ENCODE measurements at regions not wholly inside any gene's neighbourhood (a gene's known extent, or its start where the extent isn't known, plus 50 kb on each side); places are given as distances from the start of the nearest gene placed in this dataset.

DNA sequence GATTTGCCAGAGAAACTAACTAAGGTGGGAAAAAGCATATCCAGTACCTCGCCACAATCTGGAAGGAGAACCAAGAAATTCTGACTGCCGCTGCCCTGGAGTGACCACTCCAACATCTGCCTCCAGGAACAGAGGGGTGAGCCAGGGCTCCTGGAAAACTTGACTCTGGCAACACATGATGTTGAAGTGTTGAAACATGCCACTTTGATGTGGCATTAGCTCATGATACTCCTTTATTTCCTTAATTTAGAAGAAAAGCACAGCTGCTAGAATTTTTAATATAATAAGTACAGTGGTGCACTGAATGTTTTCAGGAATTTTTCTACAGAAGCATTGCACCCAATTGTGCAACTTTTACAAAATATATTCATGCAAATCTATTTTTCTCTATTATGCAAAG, 109.9 kb upstream of the BCL6 start:
- Mint-ChIP-seq H3K36me3 (ENCODE audit: insufficient read depth, unreplicated experiment) (no peaks in the 10 kb centered on the region), H3K27me3 (ENCODE audit: insufficient read depth, unreplicated experiment) (no peaks in the 10 kb centered on the region), H3K9me3 (ENCODE audit: unreplicated experiment) (no peaks in the 10 kb centered on the region), H3K4me3 (ENCODE audit: unreplicated experiment) (no peak overlapping the region), H3K27ac (ENCODE audit: unreplicated experiment) (no peak overlapping the region), H3K4me1 (ENCODE audit: low read depth, unreplicated experiment) (no peaks in the 10 kb centered on the region)
- no TSS peak for BruUV-seq (replicated peaks)
- H3K4me3 ChIP-seq (ENCODE audit: low read depth, low read length): no peak overlapping the region
- peaks cover 8% of the 10 kb centered on the region; the same call in 1 of the 2 replicates for H3K9me3 ChIP-seq
- intact Hi-C loops (cut with micrococcal nuclease; ENCODE audit: unreplicated experiment): no loop called here
- DNase-seq: no peak
- ChIA-PET CTCF (no interaction called here), POLR2A (no interaction called here)
- no peaks in the 10 kb centered on the region for H3K4me1 ChIP-seq
- no peaks in the 10 kb centered on the region for H3K27me3 ChIP-seq (replicated peaks; ENCODE audit: control insufficient read depth, insufficient read depth, low read length)
- no peak for TF ChIP-seq CTCF (IDR thresholded peaks at IDR 0.05; ENCODE audit: insufficient read depth in 1 of 2, low read depth in 1 of 2, low read length in 1 of 2, severe bottlenecking in 1 of 2, unreplicated experiment in 1 of 2)
- no peaks in the 10 kb centered on the region for H3K36me3 ChIP-seq (ENCODE audit: control insufficient read depth, insufficient read depth, low read length)

DNA sequence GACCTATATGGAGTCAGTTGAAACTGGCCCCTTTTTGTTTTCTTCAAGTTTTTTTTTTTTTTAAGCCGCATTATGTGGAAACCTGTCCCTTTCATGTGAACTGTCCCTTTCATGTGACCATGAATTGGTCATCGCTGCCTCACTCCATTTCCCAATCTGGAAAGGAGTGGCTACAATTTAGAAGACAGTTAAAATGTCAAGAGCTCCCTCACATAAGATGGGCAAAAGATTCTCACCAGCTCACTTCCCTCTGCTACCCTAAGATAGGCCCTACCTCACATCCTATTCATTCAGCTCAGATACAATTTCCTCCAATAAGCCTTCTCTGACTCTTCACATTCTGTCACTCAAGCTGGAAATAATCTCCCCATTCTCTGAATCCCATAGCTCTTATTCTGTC, 111.3 kb upstream of the BCL6 start:
- Histone ChIP-seq H3K9me3 (peaks cover 12% of the 10 kb centered on the region; the same call in 1 of the 2 replicates), H3K36me3 (ENCODE audit: control insufficient read depth, insufficient read depth, low read length) (no peaks in the 10 kb centered on the region), H3K4me3 (ENCODE audit: low read depth, low read length) (no peak overlapping the region), H3K4me1 (no peaks in the 10 kb centered on the region), H3K27me3 (replicated peaks; ENCODE audit: control insufficient read depth, insufficient read depth, low read length) (no peaks in the 10 kb centered on the region)
- TF ChIP-seq CTCF (IDR thresholded peaks at IDR 0.05; ENCODE audit: insufficient read depth in 1 of 2, low read depth in 1 of 2, low read length in 1 of 2, severe bottlenecking in 1 of 2, unreplicated experiment in 1 of 2): no peak
- ChIA-PET POLR2A (interaction anchor here (0.7 kb wide), 1 partner anchor 19 kb away, joined by 4 read pairs; no protein-coding TSS in a partner anchor), CTCF (no interaction called here)
- no peak for DNase-seq
- H3K4me3 Mint-ChIP-seq (ENCODE audit: unreplicated experiment): no peak overlapping the region
- intact Hi-C loops (cut with micrococcal nuclease; ENCODE audit: unreplicated experiment): no loop called here
- H3K27ac Mint-ChIP-seq (ENCODE audit: unreplicated experiment): no peak overlapping the region
- peaks cover 1% of the 10 kb centered on the region for H3K36me3 Mint-ChIP-seq (ENCODE audit: insufficient read depth, unreplicated experiment)
- no peaks in the 10 kb centered on the region for H3K4me1 Mint-ChIP-seq (ENCODE audit: low read depth, unreplicated experiment)
- no TSS peak for BruUV-seq (replicated peaks)
- H3K9me3 Mint-ChIP-seq (ENCODE audit: unreplicated experiment): peaks cover 14% of the 10 kb centered on the region
- H3K27me3 Mint-ChIP-seq (ENCODE audit: insufficient read depth, unreplicated experiment): no peaks in the 10 kb centered on the region

DNA sequence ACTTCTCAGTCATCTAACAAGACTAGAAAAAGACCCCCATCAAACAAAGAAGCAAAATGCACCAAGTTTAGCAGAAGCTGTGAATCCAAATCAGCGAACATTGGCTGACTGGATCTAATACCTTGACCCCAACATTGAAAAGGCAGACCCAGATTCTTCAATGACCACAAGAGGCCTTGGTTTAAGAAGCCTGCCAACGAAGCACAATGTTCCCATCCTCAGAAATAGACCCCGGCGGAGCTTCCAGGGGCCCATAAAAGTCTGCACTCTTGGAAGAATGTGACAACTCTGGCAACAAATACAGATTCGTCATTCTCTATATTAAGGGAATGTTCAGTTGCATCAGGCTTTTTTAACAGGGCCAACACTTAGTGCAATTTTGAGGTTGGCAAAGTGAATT, 112.8 kb upstream of the BCL6 start:
- Histone ChIP-seq H3K36me3 (ENCODE audit: control insufficient read depth, insufficient read depth, low read length) (no peaks in the 10 kb centered on the region), H3K4me3 (ENCODE audit: low read depth, low read length) (no peak overlapping the region), H3K27me3 (replicated peaks; ENCODE audit: control insufficient read depth, insufficient read depth, low read length) (no peaks in the 10 kb centered on the region), H3K4me1 (no peaks in the 10 kb centered on the region), H3K9me3 (0 out of 2 replicates have a peak, but pooled peaks cover 4% of the 10 kb centered on the region)
- no peak for TF ChIP-seq CTCF (IDR thresholded peaks at IDR 0.05; ENCODE audit: insufficient read depth in 1 of 2, low read depth in 1 of 2, low read length in 1 of 2, severe bottlenecking in 1 of 2, unreplicated experiment in 1 of 2)
- Mint-ChIP-seq H3K36me3 (ENCODE audit: insufficient read depth, unreplicated experiment) (peaks cover 7% of the 10 kb centered on the region), H3K27me3 (ENCODE audit: insufficient read depth, unreplicated experiment) (no peaks in the 10 kb centered on the region), H3K4me3 (ENCODE audit: unreplicated experiment) (no peak overlapping the region), H3K4me1 (ENCODE audit: low read depth, unreplicated experiment) (no peaks in the 10 kb centered on the region), H3K27ac (ENCODE audit: unreplicated experiment) (no peak overlapping the region), H3K9me3 (ENCODE audit: unreplicated experiment) (peaks cover 14% of the 10 kb centered on the region)
- ChIA-PET POLR2A (no interaction called here), CTCF (no interaction called here)
- intact Hi-C loops (cut with micrococcal nuclease; ENCODE audit: unreplicated experiment): no loop called here
- no TSS peak for BruUV-seq (replicated peaks)
- no peak for DNase-seq

All from Caco-2 (cell line).